ENCODE measurements at regions not wholly inside any gene's neighbourhood (a gene's known extent, or its start where the extent isn't known, plus 50 kb on each side); places are given as distances from the start of the nearest gene placed in this dataset.

DNA sequence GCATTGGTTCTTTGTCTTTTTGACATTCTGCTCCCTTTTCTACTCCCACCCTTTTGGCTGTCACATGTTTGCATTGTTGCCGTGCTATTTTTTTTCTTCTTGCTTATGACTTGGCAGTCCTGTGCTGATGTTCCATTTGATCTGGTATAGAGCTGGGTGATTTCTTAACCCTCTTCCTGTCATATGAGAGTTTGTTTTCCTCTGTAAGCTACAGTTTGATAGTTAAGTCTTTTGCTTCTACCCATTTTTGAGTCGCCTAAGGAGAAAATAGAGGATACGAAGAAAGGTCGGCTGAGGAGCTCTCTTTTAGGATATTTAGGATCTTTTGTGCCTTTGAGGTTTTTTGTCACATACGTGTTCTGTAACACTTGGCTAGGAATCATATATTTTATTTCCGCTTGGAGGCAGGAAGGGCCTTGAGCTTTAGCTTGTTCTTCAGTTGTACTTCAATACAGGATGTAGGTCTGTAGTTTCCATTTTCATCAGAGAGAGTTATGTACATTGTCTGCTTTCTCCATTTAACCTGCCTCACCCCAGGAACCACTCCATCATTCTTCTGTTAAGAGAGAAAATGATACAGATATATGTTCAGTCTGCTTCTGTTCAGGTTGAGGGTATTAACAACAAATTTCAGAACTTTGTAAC lies 150.7 kb downstream of the BACH1 start:
- no peak for DNase-seq (ENCODE audit: low read depth, low spot score)
- no peak for TF ChIP-seq CTCF (IDR thresholded peaks at IDR 0.05; ENCODE audit: low read depth, low read length)
- in situ Hi-C loops (cut with HindIII; ENCODE audit: low sequenced_read_pairs) = no loop called here
- no peak overlapping the region for H3K4me3 ChIP-seq (ENCODE audit: low read depth, low read length)

DNA sequence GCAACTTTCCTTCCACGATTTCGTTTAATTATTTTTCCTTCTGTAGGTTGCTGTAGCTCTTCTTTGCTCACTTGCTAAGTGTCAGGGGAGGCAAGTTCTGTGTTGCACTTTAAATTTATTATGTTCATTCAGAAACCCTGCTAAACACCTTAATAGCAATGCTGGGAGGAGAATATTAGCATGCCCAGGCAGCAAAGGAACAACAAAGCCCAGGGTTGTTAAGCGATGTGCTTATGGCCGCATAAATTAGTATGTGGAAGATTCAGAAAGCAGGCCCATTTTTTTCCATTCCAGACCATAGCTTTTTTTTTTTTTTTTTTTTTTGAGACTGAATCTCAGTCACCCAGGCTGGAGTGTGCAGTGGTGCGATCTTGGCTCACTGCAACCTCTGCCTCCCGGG lies 151.3 kb downstream of the BACH1 start:
- in situ Hi-C loops (cut with HindIII; ENCODE audit: low sequenced_read_pairs) = no loop called here
- H3K4me3 ChIP-seq (ENCODE audit: low read depth, low read length) = no peak overlapping the region
- DNase-seq (ENCODE audit: low read depth, low spot score) = no peak
- no peak for TF ChIP-seq CTCF (IDR thresholded peaks at IDR 0.05; ENCODE audit: low read depth, low read length)

- no peak for DNase-seq (ENCODE audit: low read depth, low spot score)
- H3K4me3 ChIP-seq (ENCODE audit: low read depth, low read length) = no peak overlapping the region
- no peak for TF ChIP-seq CTCF (IDR thresholded peaks at IDR 0.05; ENCODE audit: low read depth, low read length)
- in situ Hi-C loops (cut with HindIII; ENCODE audit: low sequenced_read_pairs) = no loop called here
Measured at GRCh38 chr21:29453511-29453910, 154.8 kb downstream of the BACH1 start.

GRCh38 chr21:29454179-29454578 lies 155.5 kb downstream of the BACH1 start:
- DNase-seq (ENCODE audit: low read depth, low spot score) = no peak
- in situ Hi-C loops (cut with HindIII; ENCODE audit: low sequenced_read_pairs) = no loop called here
- TF ChIP-seq CTCF (IDR thresholded peaks at IDR 0.05; ENCODE audit: low read depth, low read length) = no peak
- no peak overlapping the region for H3K4me3 ChIP-seq (ENCODE audit: low read depth, low read length)

GRCh38 chr21:29462479-29462878 lies 163.8 kb downstream of the BACH1 start:
- H3K4me3 ChIP-seq (ENCODE audit: low read depth, low read length) = no peak overlapping the region
- TF ChIP-seq CTCF (IDR thresholded peaks at IDR 0.05; ENCODE audit: low read depth, low read length) = no peak
- in situ Hi-C loops (cut with HindIII; ENCODE audit: low sequenced_read_pairs) = no loop called here
- no peak for DNase-seq (ENCODE audit: low read depth, low spot score)

- in situ Hi-C loops (cut with HindIII; ENCODE audit: low sequenced_read_pairs) = no loop called here
- H3K4me3 ChIP-seq (ENCODE audit: low read depth, low read length) = no peak overlapping the region
- TF ChIP-seq CTCF (IDR thresholded peaks at IDR 0.05; ENCODE audit: low read depth, low read length) = no peak
- no peak for DNase-seq (ENCODE audit: low read depth, low spot score)
Measured at GRCh38 chr21:29465546-29465945, 166.8 kb downstream of the BACH1 start.

GRCh38 chr21:29466532-29466931 lies 167.8 kb downstream of the BACH1 start:
- no peak overlapping the region for H3K4me3 ChIP-seq (ENCODE audit: low read depth, low read length)
- TF ChIP-seq CTCF (IDR thresholded peaks at IDR 0.05; ENCODE audit: low read depth, low read length) = no peak
- in situ Hi-C loops (cut with HindIII; ENCODE audit: low sequenced_read_pairs) = no loop called here
- DNase-seq (ENCODE audit: low read depth, low spot score) = no peak
